Renal cortical epithelial cell (primary cell): ENCODE measurements at regions not wholly inside any gene's neighbourhood (a gene's known extent, or its start where the extent isn't known, plus 50 kb on each side); places are given as distances from the start of the nearest gene placed in this dataset.

Source experiments
- DNase-seq: peaks from one replicate; pipeline ENCODE4 v3.0.0-alpha.2; 2011; ENCODE audit warnings: low read depth

GRCh38 chr15:31151301-31152233 is 50.0 kb upstream of the TRPM1 start:
- no peak for DNase-seq

- DNase-seq: no peak
These were observed 52.0 kb upstream of the TRPM1 start for GRCh38 chr15:31153531-31153930.

- no peak for DNase-seq
These were observed 53.6 kb upstream of the TRPM1 start for GRCh38 chr15:31155151-31155550.

- no peak for DNase-seq
These were observed 54.7 kb upstream of the TRPM1 start for GRCh38 chr15:31156226-31156625.

- DNase-seq: no peak
These were observed 55.3 kb upstream of the TRPM1 start for GRCh38 chr15:31156808-31157207.

GRCh38 chr15:31157644-31158069 is 56.1 kb upstream of the TRPM1 start:
- no peak for DNase-seq

GRCh38 chr15:31158858-31159569 is 57.5 kb upstream of the TRPM1 start:
- DNase-seq: no peak

GRCh38 chr15:31159837-31160236 is 58.3 kb upstream of the TRPM1 start:
- DNase-seq: no peak

- no peak for DNase-seq
These were observed 58.8 kb upstream of the TRPM1 start for GRCh38 chr15:31160297-31160696.

- DNase-seq: no peak
These were observed 59.4 kb upstream of the TRPM1 start for GRCh38 chr15:31160740-31161495.

GRCh38 chr15:31161951-31162350 is 60.4 kb upstream of the TRPM1 start:
- no peak for DNase-seq

GRCh38 chr15:31162721-31163510 is 61.4 kb upstream of the TRPM1 start:
- no peak for DNase-seq

GRCh38 chr15:31163769-31164572 is 62.4 kb upstream of the TRPM1 start:
- peak; percentile 73 for DNase-seq

- no peak for DNase-seq
These were observed 63.0 kb upstream of the TRPM1 start for GRCh38 chr15:31164573-31164912.

- no peak for DNase-seq
These were observed 68.0 kb upstream of the TRPM1 start for GRCh38 chr15:31169558-31169957.

- DNase-seq: no peak
These were observed 70.2 kb upstream of the TRPM1 start for GRCh38 chr15:31171731-31172130.

GRCh38 chr15:31172606-31173005 is 71.1 kb upstream of the TRPM1 start:
- DNase-seq: no peak

GRCh38 chr15:31173790-31174450 is 72.4 kb upstream of the TRPM1 start:
- no peak for DNase-seq

- DNase-seq: no peak
These were observed 74.0 kb upstream of the TRPM1 start for GRCh38 chr15:31175484-31175883.

- DNase-seq: no peak
These were observed 76.4 kb upstream of the TRPM1 start for GRCh38 chr15:31177951-31178350.
